VCaP (cell line): ENCODE measurements at regions not wholly inside any gene's neighbourhood (a gene's known extent, or its start where the extent isn't known, plus 50 kb on each side); places are given as distances from the start of the nearest gene placed in this dataset.
A peak's percentile ranks its signal among the peaks of the same experiment; 100 is the strongest.

Source experiments
- H3K27ac ChIP-seq: fragments of 450-650 bp; 2 replicates; pipeline ENCODE4 v1.5.1; 2017
- CTCF ChIP-seq: fragments of 450-650 bp; conservative IDR thresholded peaks from 2 replicates; pipeline ENCODE4 v1.5.1; 2017; ENCODE audit warnings: mild to moderate bottlenecking, moderate library complexity

- no peak for TF ChIP-seq CTCF
- H3K27ac ChIP-seq: no peak overlapping the region
Measured at GRCh38 chr21:27406300-27407009, 439.6 kb upstream of the ADAMTS5 start.

GRCh38 chr21:27403011-27403410, 436.1 kb upstream of the ADAMTS5 start:
- no peak overlapping the region for H3K27ac ChIP-seq
- TF ChIP-seq CTCF: no peak

GRCh38 chr21:27400045-27400444, 433.2 kb upstream of the ADAMTS5 start:
- no peak overlapping the region for H3K27ac ChIP-seq
- no peak for TF ChIP-seq CTCF

- no peak for TF ChIP-seq CTCF
- no peak overlapping the region for H3K27ac ChIP-seq
Measured at GRCh38 chr21:27397578-27397977, 430.7 kb upstream of the ADAMTS5 start.

GRCh38 chr21:27393726-27394125, 426.8 kb upstream of the ADAMTS5 start:
- TF ChIP-seq CTCF: no peak
- H3K27ac ChIP-seq: no peak overlapping the region

- peak overlapping the region; percentile 10; the same call in 1 of the 2 replicates for H3K27ac ChIP-seq
- no peak for TF ChIP-seq CTCF
Measured at GRCh38 chr21:27391990-27392389, 425.1 kb upstream of the ADAMTS5 start.

- no peak for TF ChIP-seq CTCF
Measured at GRCh38 chr21:27390384-27390783, 423.5 kb upstream of the ADAMTS5 start.

More at GRCh38 chr21:27390384-27390783, 423.5 kb upstream of the ADAMTS5 start:
- no peak overlapping the region; the same call in 1 of the 2 replicates for H3K27ac ChIP-seq
